ENCODE measurements at regions not wholly inside any gene's neighbourhood (a gene's known extent, or its start where the extent isn't known, plus 50 kb on each side); places are given as distances from the start of the nearest gene placed in this dataset.

DNA sequence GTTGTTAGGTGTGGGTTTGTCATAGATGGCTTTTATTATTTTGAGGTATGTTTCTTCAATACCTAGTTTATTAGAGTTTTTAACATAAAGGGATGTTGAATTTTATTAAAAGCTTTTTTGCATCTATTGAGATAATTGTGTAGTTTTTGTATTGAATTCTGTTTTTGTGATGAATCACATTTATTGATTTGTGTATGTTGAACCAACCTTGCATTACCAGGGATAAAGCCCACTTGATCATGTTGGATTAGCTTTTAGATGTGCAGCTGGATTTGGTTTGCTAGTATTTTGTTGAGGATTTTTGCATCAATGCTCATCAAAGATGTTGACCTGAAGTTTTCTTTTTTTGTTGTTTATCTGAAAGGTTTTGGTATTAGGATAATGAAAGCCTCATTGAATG, 328.2 kb downstream of the ADCYAP1 start:
- POLR2A ChIA-PET = no interaction called here
- no peaks in the 10 kb centered on the region for H3K27me3 ChIP-seq (ENCODE audit: control insufficient read depth in 1 of 2, insufficient read depth in 2 of 2, low read length in 2 of 2)
- H3K9me3 Mint-ChIP-seq = peaks cover 26% of the 10 kb centered on the region
- H3K27me3 Mint-ChIP-seq = no peaks in the 10 kb centered on the region
- H3K4me3 ChIP-seq (ENCODE audit: low read length) = no peak overlapping the region
- no peaks in the 10 kb centered on the region for H3K4me1 Mint-ChIP-seq (ENCODE audit: low read depth)
- H3K4me3 Mint-ChIP-seq = no peak overlapping the region
- H3K4me1 ChIP-seq (ENCODE audit: insufficient read depth, low read length) = no peaks in the 10 kb centered on the region
- H3K27ac ChIP-seq (ENCODE audit: low read depth in 1 of 2, low read length in 2 of 2) = no peak overlapping the region
- H3K9me3 ChIP-seq (ENCODE audit: control insufficient read depth in 1 of 2, insufficient read depth in 1 of 2, low read length in 2 of 2) = peaks cover 0 to 23% of the 10 kb centered on the region in 2 experiments
- no peaks in the 10 kb centered on the region for H3K36me3 ChIP-seq (ENCODE audit: insufficient read depth, low read length)
- intact Hi-C loops (cut with DNase I, micrococcal nuclease) = no loop called here
- TF ChIP-seq, protein P1, sequence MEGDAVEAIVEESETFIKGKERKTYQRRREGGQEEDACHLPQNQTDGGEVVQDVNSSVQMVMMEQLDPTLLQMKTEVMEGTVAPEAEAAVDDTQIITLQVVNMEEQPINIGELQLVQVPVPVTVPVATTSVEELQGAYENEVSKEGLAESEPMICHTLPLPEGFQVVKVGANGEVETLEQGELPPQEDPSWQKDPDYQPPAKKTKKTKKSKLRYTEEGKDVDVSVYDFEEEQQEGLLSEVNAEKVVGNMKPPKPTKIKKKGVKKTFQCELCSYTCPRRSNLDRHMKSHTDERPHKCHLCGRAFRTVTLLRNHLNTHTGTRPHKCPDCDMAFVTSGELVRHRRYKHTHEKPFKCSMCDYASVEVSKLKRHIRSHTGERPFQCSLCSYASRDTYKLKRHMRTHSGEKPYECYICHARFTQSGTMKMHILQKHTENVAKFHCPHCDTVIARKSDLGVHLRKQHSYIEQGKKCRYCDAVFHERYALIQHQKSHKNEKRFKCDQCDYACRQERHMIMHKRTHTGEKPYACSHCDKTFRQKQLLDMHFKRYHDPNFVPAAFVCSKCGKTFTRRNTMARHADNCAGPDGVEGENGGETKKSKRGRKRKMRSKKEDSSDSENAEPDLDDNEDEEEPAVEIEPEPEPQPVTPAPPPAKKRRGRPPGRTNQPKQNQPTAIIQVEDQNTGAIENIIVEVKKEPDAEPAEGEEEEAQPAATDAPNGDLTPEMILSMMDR (IDR thresholded peaks at IDR 0.05) = no peak
- no peak overlapping the region for H3K27ac Mint-ChIP-seq
- DNase-seq (no peak), ATAC-seq (ENCODE audit: poor library complexity) (no peak)
- CTCF ChIA-PET = no interaction called here
- peaks cover 5% of the 10 kb centered on the region for H3K36me3 Mint-ChIP-seq (ENCODE audit: low read depth)

DNA sequence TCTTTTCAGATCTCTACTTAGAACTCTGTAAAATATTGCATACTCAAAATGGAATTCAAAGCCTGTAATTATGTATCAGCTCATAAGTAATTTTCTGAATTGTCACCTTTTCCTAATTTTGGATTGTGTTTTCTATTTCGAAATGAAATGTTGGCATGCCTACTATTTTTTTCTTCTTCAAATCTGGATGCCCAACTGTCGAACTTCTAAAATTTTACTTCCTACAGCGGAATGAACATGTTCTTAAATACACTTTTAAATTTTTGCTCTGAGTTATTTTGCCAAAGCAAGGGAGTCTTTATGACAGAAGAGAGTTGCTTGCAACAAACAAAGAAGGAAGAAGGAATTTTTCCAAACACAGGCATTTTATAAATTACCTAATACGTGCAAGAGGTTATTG, 336.0 kb downstream of the ADCYAP1 start:
- CTCF ChIA-PET = no interaction called here
- no peak overlapping the region for H3K27ac ChIP-seq (ENCODE audit: low read depth in 1 of 2, low read length in 2 of 2)
- no peaks in the 10 kb centered on the region for H3K4me1 Mint-ChIP-seq (ENCODE audit: low read depth)
- H3K27me3 Mint-ChIP-seq = no peaks in the 10 kb centered on the region
- ATAC-seq (ENCODE audit: poor library complexity) (no peak), DNase-seq (no peak)
- POLR2A ChIA-PET = no interaction called here
- peaks cover 5% of the 10 kb centered on the region for H3K9me3 Mint-ChIP-seq
- H3K4me3 ChIP-seq (ENCODE audit: low read length) = no peak overlapping the region
- H3K4me1 ChIP-seq (ENCODE audit: insufficient read depth, low read length) = no peaks in the 10 kb centered on the region
- intact Hi-C loops (cut with DNase I, micrococcal nuclease) = no loop called here
- no peak overlapping the region for H3K4me3 Mint-ChIP-seq
- H3K27me3 ChIP-seq (ENCODE audit: control insufficient read depth in 1 of 2, insufficient read depth in 2 of 2, low read length in 2 of 2) = no peaks in the 10 kb centered on the region
- no peaks in the 10 kb centered on the region for H3K9me3 ChIP-seq (ENCODE audit: control insufficient read depth in 1 of 2, insufficient read depth in 1 of 2, low read length in 2 of 2)
- H3K27ac Mint-ChIP-seq = no peak overlapping the region
- no peaks in the 10 kb centered on the region for H3K36me3 ChIP-seq (ENCODE audit: insufficient read depth, low read length)
- TF ChIP-seq, protein P1 (IDR thresholded peaks at IDR 0.05) = no peak
- peaks cover 5% of the 10 kb centered on the region for H3K36me3 Mint-ChIP-seq (ENCODE audit: low read depth)

DNA sequence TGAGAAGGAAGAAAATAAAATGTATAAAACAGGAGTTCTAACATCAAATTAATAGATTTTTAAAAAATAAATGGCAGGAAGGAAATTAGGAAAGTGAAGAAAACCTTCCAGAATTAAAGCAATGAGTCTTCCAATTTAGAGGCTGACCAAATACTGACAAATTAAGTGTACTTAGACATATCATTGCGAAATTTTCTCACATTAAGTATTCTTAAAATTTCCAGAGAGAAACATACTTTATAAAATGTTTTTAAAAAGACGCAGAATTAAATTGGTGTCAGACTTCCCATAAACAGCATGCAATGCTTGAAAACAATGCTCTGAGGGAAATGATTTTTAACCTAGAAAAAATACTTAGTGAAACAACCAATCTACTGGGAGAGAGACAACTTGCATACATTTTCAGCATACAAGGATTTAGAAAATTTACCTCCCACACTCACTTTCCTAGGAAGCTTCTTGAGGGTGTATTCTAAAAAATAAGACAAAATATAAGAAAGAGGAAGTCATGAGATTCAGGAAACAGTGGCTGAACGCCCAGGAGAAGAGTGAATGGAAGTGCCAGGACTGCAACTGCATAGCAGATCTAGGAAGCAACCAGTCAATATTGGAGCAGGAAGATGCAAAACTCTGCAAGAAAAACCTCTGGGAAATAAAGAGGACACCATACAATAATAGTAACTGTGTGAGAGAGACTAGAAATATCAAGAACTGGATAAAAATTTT, 339.9 kb downstream of the ADCYAP1 start:
- no peak for ATAC-seq (ENCODE audit: poor library complexity)
- DNase-seq = no peak
- intact Hi-C loops (cut with DNase I, micrococcal nuclease) = no loop called here
- Histone ChIP-seq H3K9me3 (ENCODE audit: control insufficient read depth in 1 of 2, insufficient read depth in 1 of 2, low read length in 2 of 2) (no peaks in the 10 kb centered on the region), H3K4me3 (ENCODE audit: low read length) (no peak overlapping the region), H3K27ac (ENCODE audit: low read depth in 1 of 2, low read length in 2 of 2) (no peak overlapping the region), H3K4me1 (ENCODE audit: insufficient read depth, low read length) (no peaks in the 10 kb centered on the region), H3K27me3 (ENCODE audit: control insufficient read depth in 1 of 2, insufficient read depth in 2 of 2, low read length in 2 of 2) (no peaks in the 10 kb centered on the region), H3K36me3 (ENCODE audit: insufficient read depth, low read length) (no peaks in the 10 kb centered on the region)
- no peak overlapping the region for H3K4me3 Mint-ChIP-seq
- ChIA-PET CTCF (no interaction called here), POLR2A (no interaction called here)
- no peak overlapping the region for H3K27ac Mint-ChIP-seq
- TF ChIP-seq, protein P1 (IDR thresholded peaks at IDR 0.05) = no peak
- H3K27me3 Mint-ChIP-seq = no peaks in the 10 kb centered on the region
- no peaks in the 10 kb centered on the region for H3K36me3 Mint-ChIP-seq (ENCODE audit: low read depth)
- H3K4me1 Mint-ChIP-seq (ENCODE audit: low read depth) = no peaks in the 10 kb centered on the region
- no peaks in the 10 kb centered on the region for H3K9me3 Mint-ChIP-seq
